DMS 273 (cell line): ENCODE measurements at regions not wholly inside any gene's neighbourhood (a gene's known extent, or its start where the extent isn't known, plus 50 kb on each side); places are given as distances from the start of the nearest gene placed in this dataset.
A peak's percentile ranks its signal among the peaks of the same experiment; 100 is the strongest.
"Not testable (repeated sequence)": the region's sequence is repeated elsewhere in the genome, so short reads cannot be mapped to it uniquely, and the experiment has no call there.

ENCODE experiments used
- DNase-seq: peaks from one replicate; lab custom pipeline; 2025; ENCODE audit not compliant: unreplicated experiment; lab: John Stamatoyannopoulos, UW

- peak; percentile 26 for DNase-seq
Observed at GRCh38 chrX:13955975-13956374, 73.7 kb downstream of the GEMIN8 start.

GRCh38 chrX:13955095-13955647 is 74.5 kb downstream of the GEMIN8 start:
- DNase-seq, result no peak

- DNase-seq, result peak; percentile 65
Observed at GRCh38 chrX:13952581-13952980, 77.1 kb downstream of the GEMIN8 start.

GRCh38 chrX:13946223-13946622 is 83.5 kb downstream of the GEMIN8 start:
- DNase-seq, result not testable (repeated sequence)

GRCh38 chrX:13945787-13946186 is 83.9 kb downstream of the GEMIN8 start:
- DNase-seq, result not testable (repeated sequence)

GRCh38 chrX:13940671-13941070 is 89.0 kb downstream of the GEMIN8 start:
- no peak for DNase-seq

- peak; percentile 31 for DNase-seq
Observed at GRCh38 chrX:13939741-13940597, 89.7 kb downstream of the GEMIN8 start.

- DNase-seq, result peak; percentile 15
Observed at GRCh38 chrX:13938829-13939530, 90.7 kb downstream of the GEMIN8 start.

- DNase-seq, result peak; percentile 69
Observed at GRCh38 chrX:13938051-13938828, 91.5 kb downstream of the GEMIN8 start.

- DNase-seq, result peak; percentile 68
Observed at GRCh38 chrX:13937370-13938050, 92.2 kb downstream of the GEMIN8 start.

- DNase-seq, result no peak
Observed at GRCh38 chrX:13936521-13937225, 93.0 kb downstream of the GEMIN8 start.

- DNase-seq, result no peak
Observed at GRCh38 chrX:13934731-13935130, 95.0 kb downstream of the GEMIN8 start.

- DNase-seq, result no peak
Observed at GRCh38 chrX:13933851-13934250, 95.8 kb downstream of the GEMIN8 start.

GRCh38 chrX:13933352-13933751 is 96.3 kb downstream of the GEMIN8 start:
- DNase-seq, result no peak

- peak; percentile 64 for DNase-seq
Observed at GRCh38 chrX:13932416-13932815, 97.3 kb downstream of the GEMIN8 start.

- no peak for DNase-seq
Observed at GRCh38 chrX:13927175-13927574, 102.5 kb downstream of the GEMIN8 start.

GRCh38 chrX:13923845-13924244 is 105.8 kb downstream of the GEMIN8 start:
- DNase-seq, result peak; percentile 19

- no peak for DNase-seq
Observed at GRCh38 chrX:13923289-13923688, 106.4 kb upstream of the GPM6B start.

- no peak for DNase-seq
Observed at GRCh38 chrX:13917507-13917906, 100.6 kb upstream of the GPM6B start.

GRCh38 chrX:13911586-13911985 is 94.7 kb upstream of the GPM6B start:
- no peak for DNase-seq
